ENCODE measurements at regions not wholly inside any gene's neighbourhood (a gene's known extent, or its start where the extent isn't known, plus 50 kb on each side); places are given as distances from the start of the nearest gene placed in this dataset.

DNA sequence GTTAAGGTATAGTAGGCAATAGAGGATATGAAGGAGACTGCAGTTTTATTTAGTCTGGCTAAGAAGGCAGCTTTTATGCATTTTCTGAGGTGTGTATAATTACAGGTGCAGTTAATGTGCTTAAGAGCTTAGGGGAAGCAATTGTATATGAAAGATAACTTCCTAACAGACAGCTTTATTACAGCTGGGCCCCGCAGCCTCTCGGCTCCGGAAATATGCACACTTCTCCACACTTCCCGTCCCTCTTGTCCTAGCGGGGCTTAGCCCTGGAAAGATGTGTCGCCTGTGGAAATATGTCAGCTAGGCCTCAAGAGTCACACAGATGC lies 178.4 kb upstream of the ARID1B start:
- TF ChIP-seq, protein P1, sequence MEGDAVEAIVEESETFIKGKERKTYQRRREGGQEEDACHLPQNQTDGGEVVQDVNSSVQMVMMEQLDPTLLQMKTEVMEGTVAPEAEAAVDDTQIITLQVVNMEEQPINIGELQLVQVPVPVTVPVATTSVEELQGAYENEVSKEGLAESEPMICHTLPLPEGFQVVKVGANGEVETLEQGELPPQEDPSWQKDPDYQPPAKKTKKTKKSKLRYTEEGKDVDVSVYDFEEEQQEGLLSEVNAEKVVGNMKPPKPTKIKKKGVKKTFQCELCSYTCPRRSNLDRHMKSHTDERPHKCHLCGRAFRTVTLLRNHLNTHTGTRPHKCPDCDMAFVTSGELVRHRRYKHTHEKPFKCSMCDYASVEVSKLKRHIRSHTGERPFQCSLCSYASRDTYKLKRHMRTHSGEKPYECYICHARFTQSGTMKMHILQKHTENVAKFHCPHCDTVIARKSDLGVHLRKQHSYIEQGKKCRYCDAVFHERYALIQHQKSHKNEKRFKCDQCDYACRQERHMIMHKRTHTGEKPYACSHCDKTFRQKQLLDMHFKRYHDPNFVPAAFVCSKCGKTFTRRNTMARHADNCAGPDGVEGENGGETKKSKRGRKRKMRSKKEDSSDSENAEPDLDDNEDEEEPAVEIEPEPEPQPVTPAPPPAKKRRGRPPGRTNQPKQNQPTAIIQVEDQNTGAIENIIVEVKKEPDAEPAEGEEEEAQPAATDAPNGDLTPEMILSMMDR (IDR thresholded peaks at IDR 0.05; ENCODE audit: unreplicated experiment in 3 of 3) = no peak
- peaks cover 2% of the 10 kb centered on the region for H3K9me3 Mint-ChIP-seq
- peaks cover 9% of the 10 kb centered on the region for H3K27me3 Mint-ChIP-seq (ENCODE audit: low read depth)
- no peaks in the 10 kb centered on the region for H3K36me3 Mint-ChIP-seq (ENCODE audit: low read depth)
- peaks cover 16% of the 10 kb centered on the region for H3K4me1 Mint-ChIP-seq
- H3K4me3 Mint-ChIP-seq = peak overlapping the region in 1 of 3 experiments; percentile 53
- H3K27ac Mint-ChIP-seq = peak overlapping the region in 2 of 3 experiments; percentile 17 to 78

DNA sequence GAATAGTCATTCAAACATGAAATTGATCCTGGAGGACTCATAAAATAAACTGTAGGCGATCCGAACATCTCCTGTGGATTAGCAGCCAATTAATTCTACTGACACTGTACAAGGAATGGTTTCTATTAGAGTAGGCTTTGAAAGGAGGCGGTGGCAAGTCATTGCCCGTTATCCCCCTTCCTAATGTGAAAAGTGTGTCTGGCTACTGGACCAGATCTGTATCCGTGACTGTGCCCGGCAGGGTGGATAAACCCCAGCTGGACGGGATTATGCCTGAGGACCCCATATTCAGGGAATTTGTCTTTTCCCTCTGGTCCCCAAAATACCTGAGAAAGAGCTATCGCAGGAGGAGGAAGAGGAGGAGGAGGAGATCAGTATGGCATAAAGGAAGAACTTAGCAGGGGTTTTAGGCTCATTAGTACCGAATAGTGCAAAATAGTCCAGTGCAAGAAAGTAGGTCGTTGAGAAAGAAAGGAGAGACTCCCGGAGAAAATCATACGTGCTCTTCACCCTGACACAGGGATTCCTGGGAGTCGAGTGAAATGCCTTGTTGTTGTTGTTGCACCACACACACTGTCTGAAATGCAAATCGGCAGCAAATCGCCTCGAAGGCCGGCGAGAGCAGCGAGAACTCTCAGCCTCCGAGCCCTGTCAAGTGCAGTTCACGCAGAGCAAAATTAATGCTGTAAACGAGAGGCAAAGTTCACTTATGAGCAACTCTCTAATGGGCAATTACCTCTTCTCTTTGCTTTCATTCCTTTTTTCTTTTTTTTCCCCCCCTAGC lies 178.9 kb upstream of the ARID1B start:
- Mint-ChIP-seq H3K4me3 (peak overlapping the region in 1 of 3 experiments; percentile 53), H3K4me1 (peaks cover 16% of the 10 kb centered on the region), H3K27ac (peak overlapping the region in 2 of 3 experiments; percentile 47 to 78), H3K27me3 (ENCODE audit: low read depth) (peaks cover 9% of the 10 kb centered on the region), H3K9me3 (peaks cover 3% of the 10 kb centered on the region), H3K36me3 (ENCODE audit: low read depth) (no peaks in the 10 kb centered on the region)
- TF ChIP-seq, protein P1 (IDR thresholded peaks at IDR 0.05; ENCODE audit: unreplicated experiment in 3 of 3) = no peak

DNA sequence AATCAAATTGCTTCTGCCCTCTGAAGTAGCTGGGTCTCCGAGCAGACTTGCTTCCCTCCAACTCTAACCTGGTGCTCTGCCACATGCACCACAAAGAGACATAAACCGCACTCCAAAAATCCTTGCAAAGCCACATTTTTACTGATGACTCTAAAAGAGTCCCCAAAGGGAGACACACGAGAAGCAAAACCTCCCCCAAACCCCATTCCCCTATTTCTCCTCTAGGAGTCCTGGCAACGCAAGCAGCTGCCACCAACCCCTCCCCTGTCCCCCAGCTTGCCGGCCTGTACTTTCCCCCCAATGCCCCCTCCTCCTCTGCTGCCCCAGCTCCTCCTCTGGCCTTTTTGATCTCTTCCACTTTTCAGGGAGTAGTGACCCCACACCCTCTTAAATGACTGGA lies 180.1 kb upstream of the ARID1B start:
- Mint-ChIP-seq H3K9me3 (peaks cover 3% of the 10 kb centered on the region), H3K36me3 (ENCODE audit: low read depth) (no peaks in the 10 kb centered on the region)
- TF ChIP-seq, protein P1 (IDR thresholded peaks at IDR 0.05; ENCODE audit: unreplicated experiment in 3 of 3) = no peak

DNA sequence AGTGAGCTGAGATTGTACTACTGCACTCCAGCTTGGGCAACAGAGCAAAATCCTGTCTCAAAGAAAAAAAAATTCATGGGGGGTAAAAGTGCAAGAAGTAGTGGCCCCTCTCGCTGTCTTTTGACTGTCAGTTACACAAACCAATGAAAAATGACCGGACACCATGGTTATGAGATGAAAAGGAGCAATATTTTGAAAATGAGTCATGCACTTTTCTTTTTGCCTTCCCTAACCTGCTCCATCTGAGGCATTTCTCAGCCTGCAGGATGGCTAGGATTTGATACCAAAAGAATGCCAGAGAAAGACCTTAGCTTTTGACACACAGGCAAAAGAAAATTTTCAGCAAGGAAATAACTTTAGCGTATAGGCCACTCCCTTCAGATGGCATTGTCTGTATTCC lies 181.7 kb upstream of the ARID1B start:
- Mint-ChIP-seq H3K9me3 (peaks cover 3% of the 10 kb centered on the region), H3K4me1 (peaks cover 16% of the 10 kb centered on the region)

More for the DNA sequence above, 180.1 kb upstream of the ARID1B start:
- H3K27me3 Mint-ChIP-seq (ENCODE audit: low read depth) = peaks cover 9% of the 10 kb centered on the region
- peaks cover 16% of the 10 kb centered on the region for H3K4me1 Mint-ChIP-seq
- H3K27ac Mint-ChIP-seq = peak overlapping the region in 1 of 3 experiments; percentile 46
- H3K4me3 Mint-ChIP-seq = no peak overlapping the region

DNA sequence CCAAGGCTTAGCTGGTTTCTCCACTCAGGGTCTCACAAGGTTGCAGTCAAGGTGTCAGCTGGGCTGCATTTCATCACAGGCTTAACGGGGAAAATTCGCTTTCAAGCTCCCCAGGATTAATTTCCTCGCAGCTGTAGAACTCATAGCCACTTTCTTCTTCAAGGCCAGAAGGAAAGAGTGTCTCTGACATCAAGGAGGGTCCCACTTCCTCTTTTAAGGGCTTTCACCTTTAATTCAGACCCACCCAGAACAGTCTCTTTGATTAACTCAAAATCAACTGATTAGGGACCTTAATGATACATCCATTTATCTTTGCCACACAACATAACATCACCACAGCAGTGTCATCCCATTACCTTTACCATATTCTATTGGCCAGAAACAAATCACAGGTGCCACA lies 183.3 kb upstream of the ARID1B start:
- TF ChIP-seq, protein P1 (IDR thresholded peaks at IDR 0.05; ENCODE audit: unreplicated experiment in 3 of 3) = no peak
- Mint-ChIP-seq H3K27ac (no peak overlapping the region), H3K27me3 (ENCODE audit: low read depth) (peaks cover 6% of the 10 kb centered on the region), H3K36me3 (ENCODE audit: low read depth) (no peaks in the 10 kb centered on the region), H3K4me3 (no peak overlapping the region), H3K4me1 (peaks cover 10% of the 10 kb centered on the region), H3K9me3 (peaks cover 3% of the 10 kb centered on the region)

More for the DNA sequence above, 181.7 kb upstream of the ARID1B start:
- peaks cover 9% of the 10 kb centered on the region for H3K27me3 Mint-ChIP-seq (ENCODE audit: low read depth)
- no peak overlapping the region for H3K4me3 Mint-ChIP-seq
- TF ChIP-seq, protein P1 (IDR thresholded peaks at IDR 0.05; ENCODE audit: unreplicated experiment in 3 of 3) = no peak
- no peaks in the 10 kb centered on the region for H3K36me3 Mint-ChIP-seq (ENCODE audit: low read depth)
- no peak overlapping the region for H3K27ac Mint-ChIP-seq

DNA sequence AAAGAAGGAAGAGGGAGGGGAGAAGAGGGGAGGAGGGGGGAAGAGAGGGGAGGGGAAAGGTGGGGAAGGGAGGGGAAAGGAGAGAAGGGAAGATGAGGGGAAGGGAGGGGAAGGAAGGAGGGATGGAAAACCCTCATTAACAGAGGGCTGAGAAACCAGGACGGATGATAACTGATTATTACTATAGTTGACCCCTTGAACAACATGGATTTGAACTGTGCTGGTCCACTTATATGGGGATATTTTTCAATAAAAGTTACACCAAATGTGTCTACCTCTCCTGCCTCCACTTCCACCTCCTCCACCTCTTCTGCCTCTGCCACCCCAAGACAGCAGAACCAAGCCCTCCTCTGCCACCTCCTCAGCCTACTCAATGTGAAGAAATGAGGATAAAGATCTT lies 184.1 kb upstream of the ARID1B start:
- Mint-ChIP-seq H3K27ac (no peak overlapping the region), H3K36me3 (ENCODE audit: low read depth) (no peaks in the 10 kb centered on the region), H3K9me3 (peaks cover 3% of the 10 kb centered on the region), H3K4me1 (peaks cover 2% of the 10 kb centered on the region), H3K4me3 (no peak overlapping the region), H3K27me3 (ENCODE audit: low read depth) (peaks cover 5% of the 10 kb centered on the region)
- TF ChIP-seq, protein P1 (IDR thresholded peaks at IDR 0.05; ENCODE audit: unreplicated experiment in 3 of 3) = no peak
